HL-60 (cell line): ENCODE measurements at regions not wholly inside any gene's neighbourhood (a gene's known extent, or its start where the extent isn't known, plus 50 kb on each side); places are given as distances from the start of the nearest gene placed in this dataset.

Experiments used
- DNase-seq, 2 experiments: peaks; one replicate each; pipeline ENCODE4 v3.0.0-alpha.2; 2010 to 2020; ENCODE audit warnings: low read depth in 1 of 2, low spot score in 1 of 2
- H3K27ac ChIP-seq: fragments of 250-450 bp; sonication (Bioruptor Pico); replicated peaks from 2 replicates; pipeline ENCODE4 v1.5.1; 2020; ENCODE audit warnings: mild to moderate bottlenecking, moderate library complexity
- H3K27me3 ChIP-seq: fragments of 250-450 bp; sonication (Bioruptor Pico); 2 replicates; pipeline ENCODE4 v1.5.1; 2021; ENCODE audit warnings: mild to moderate bottlenecking, moderate library complexity; ENCODE audit not compliant: insufficient read depth, poor library complexity, severe bottlenecking
- H3K4me3 ChIP-seq: replicated peaks from 2 replicates; pipeline ENCODE4 v1.5.1; 2011; ENCODE audit warnings: mild to moderate bottlenecking, control low read depth, low read length; ENCODE audit not compliant: insufficient read depth
- CTCF ChIP-seq: IDR thresholded peaks from one replicate; pipeline ENCODE4 v1.5.1; 2011; ENCODE audit warnings: low read length, control low read depth, inconsistent platforms; ENCODE audit not compliant: insufficient read depth
- GABPA ChIP-seq: IDR thresholded peaks from 2 replicates; pipeline ENCODE4 v1.6.1; 2012; ENCODE audit warnings: low read depth
- POLR2AphosphoS5 ChIP-seq: IDR thresholded peaks from 2 replicates; pipeline ENCODE4 v1.6.1; 2012; ENCODE audit warnings: low read depth
- REST ChIP-seq: IDR thresholded peaks from 2 replicates; pipeline ENCODE4 v1.6.1; 2012; ENCODE audit warnings: low read depth; ENCODE audit not compliant: insufficient replicate concordance
- SPI1 ChIP-seq: IDR thresholded peaks from 2 replicates; pipeline ENCODE4 v1.6.1; 2012; ENCODE audit warnings: low read depth, mild to moderate bottlenecking, borderline replicate concordance

DNA sequence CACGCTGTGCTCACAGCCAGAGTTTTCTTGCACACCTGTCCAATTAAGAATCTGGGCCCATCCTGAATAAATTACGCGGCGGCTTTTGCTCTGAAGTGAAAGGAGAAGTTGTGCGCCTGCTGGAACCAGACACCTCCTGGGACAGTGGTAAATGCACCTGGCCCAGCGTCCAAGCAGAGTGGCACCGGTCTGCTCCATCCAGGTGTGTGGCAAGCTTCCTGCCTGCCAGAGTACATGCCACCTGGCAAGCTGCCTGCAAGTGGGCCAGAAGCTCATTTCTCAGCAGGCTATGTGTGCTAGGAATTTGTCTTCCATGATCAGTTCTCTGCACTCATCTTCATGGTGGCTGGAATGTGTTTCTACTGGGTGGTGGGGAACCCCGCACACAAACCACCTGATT, 660.6 kb downstream of the ETS1 start:
- Histone ChIP-seq H3K4me3 (no peak overlapping the region), H3K27ac (no peak overlapping the region), H3K27me3 (no peaks in the 10 kb centered on the region)
- TF ChIP-seq GABPA (no peak), CTCF (no peak), POLR2AphosphoS5 (no peak), SPI1 (no peak), REST (no peak)
- no peak for DNase-seq

- H3K27me3 ChIP-seq = no peaks in the 10 kb centered on the region
- TF ChIP-seq POLR2AphosphoS5 (no peak), SPI1 (no peak), GABPA (no peak), CTCF (no peak)
- H3K4me3 ChIP-seq = no peak overlapping the region
- no peak for DNase-seq
- H3K27ac ChIP-seq = no peak overlapping the region
These were observed 661.9 kb downstream of the ETS1 start for GRCh38 chr11:127925475-127925874.

DNA sequence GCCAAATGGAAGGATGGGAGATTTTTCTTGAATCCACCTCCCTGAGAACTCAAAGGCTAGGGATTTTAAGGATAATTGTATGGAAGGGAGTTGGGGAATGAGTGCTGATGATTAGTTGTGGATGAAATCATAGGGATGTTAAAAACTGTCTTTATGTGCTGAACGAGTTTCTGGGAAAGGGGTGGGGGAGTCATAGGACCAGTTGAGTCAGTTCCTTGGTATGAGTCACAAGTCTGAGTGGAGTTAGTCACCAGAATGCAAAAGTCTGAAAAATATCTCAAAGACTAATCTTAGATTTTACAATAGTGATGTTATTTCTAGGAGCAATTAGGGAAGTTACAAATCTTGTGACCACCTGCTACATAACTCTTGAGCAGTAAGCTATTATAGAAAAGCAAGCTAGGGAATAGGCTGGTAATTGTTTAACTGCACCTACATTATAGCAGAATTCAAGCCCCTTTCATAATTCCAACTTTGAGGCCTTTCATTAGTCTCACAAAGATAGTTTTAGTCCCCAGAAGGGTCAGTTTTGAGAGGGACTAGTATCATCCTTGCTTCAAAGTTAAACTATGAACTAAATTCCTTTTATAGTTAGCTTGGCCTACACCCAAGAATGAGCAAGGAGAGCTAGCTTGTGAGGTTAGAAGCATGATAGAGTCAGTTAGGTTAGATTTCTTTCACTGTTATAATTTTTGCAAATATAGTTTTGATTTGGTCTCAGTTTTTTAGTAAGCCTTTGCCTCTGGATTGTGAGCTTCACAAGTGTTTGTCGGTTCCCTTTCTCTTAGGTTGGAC, 668.0 kb downstream of the ETS1 start:
- no peak overlapping the region for H3K4me3 ChIP-seq
- peak in 1 of 2 experiments; percentile 6 for DNase-seq
- TF ChIP-seq POLR2AphosphoS5 (no peak), SPI1 (no peak)
- no peak overlapping the region for H3K27ac ChIP-seq
- H3K27me3 ChIP-seq = no peaks in the 10 kb centered on the region

DNA sequence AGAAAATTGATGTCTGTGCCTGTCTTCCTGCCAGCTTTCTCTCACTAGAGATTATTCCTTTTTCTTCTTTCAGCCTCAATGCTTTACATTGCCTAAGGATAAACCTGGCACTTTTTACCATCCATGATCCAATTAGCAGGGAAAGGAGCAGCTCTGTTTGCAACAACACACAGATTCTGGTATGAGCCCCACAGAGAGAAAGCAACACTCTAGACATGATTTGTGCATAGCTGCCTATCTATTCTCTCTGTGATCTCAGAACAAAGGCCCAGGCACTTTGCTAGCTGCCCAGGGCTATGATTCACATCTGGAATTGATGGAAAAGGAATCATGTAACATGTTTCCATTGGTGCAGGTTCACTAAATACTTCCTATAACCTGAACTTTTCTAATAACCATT, 685.0 kb downstream of the ETS1 start:
- Histone ChIP-seq H3K27me3 (no peaks in the 10 kb centered on the region), H3K4me3 (no peak overlapping the region), H3K27ac (no peak overlapping the region)
- TF ChIP-seq GABPA (no peak), SPI1 (no peak), REST (no peak), CTCF (no peak), POLR2AphosphoS5 (no peak)
- no peak for DNase-seq
